Neural progenitor cell (in vitro differentiated cells): ENCODE measurements at regions not wholly inside any gene's neighbourhood (a gene's known extent, or its start where the extent isn't known, plus 50 kb on each side); places are given as distances from the start of the nearest gene placed in this dataset.

ENCODE experiments used
- DNase-seq: peaks from one replicate; pipeline ENCODE4 v3.0.0-alpha.2; 2016; ENCODE audit warnings: low spot score
- H2AFZ ChIP-seq: fragments of 200-600 bp; sonication (generic); replicated peaks from 2 replicates; pipeline ENCODE4 v1.6.1; 2016; ENCODE audit warnings: antibody characterized with exemption
- H3F3A ChIP-seq: fragments of 200-600 bp; sonication (generic); 2 replicates; pipeline ENCODE4 v1.6.1; 2016; ENCODE audit warnings: antibody characterized with exemption, low read depth
- H3K27ac ChIP-seq: fragments of 200-600 bp; sonication (generic); 2 replicates; pipeline ENCODE4 v1.5.1; 2016; ENCODE audit warnings: mild to moderate bottlenecking
- H3K27me3 ChIP-seq: fragments of 200-600 bp; sonication (generic); 2 replicates; pipeline ENCODE4 v1.6.1; 2016; ENCODE audit warnings: mild to moderate bottlenecking, moderate library complexity
- H3K36me3 ChIP-seq: fragments of 200-600 bp; sonication (generic); 2 replicates; pipeline ENCODE4 v1.5.1; 2016
- H3K4me1 ChIP-seq: fragments of 200-600 bp; sonication (generic); 2 replicates; pipeline ENCODE4 v1.6.1; 2016; ENCODE audit warnings: mixed run types
- H3K4me2 ChIP-seq: fragments of 200-600 bp; sonication (generic); 2 replicates; pipeline ENCODE4 v1.6.1; 2016
- H3K4me3 ChIP-seq: fragments of 200-600 bp; sonication (generic); 2 replicates; pipeline ENCODE4 v1.5.1; 2016
- H3K79me2 ChIP-seq: fragments of 200-600 bp; sonication (generic); 2 replicates; pipeline ENCODE4 v1.6.1; 2016; ENCODE audit warnings: low read depth
- H3K9ac ChIP-seq: fragments of 200-600 bp; sonication (generic); 2 replicates; pipeline ENCODE4 v1.6.1; 2016
- H3K9me3 ChIP-seq: fragments of 200-600 bp; sonication (generic); 2 replicates; pipeline ENCODE4 v1.5.1; 2016; ENCODE audit warnings: low read depth
- H4K20me1 ChIP-seq: fragments of 200-600 bp; sonication (generic); 2 replicates; pipeline ENCODE4 v1.6.1; 2016; ENCODE audit warnings: low read depth
- H3K27ac Mint-ChIP-seq: 3 replicates; pipeline ENCODE4 v1.8.0; 2021; ENCODE audit warnings: mixed read lengths
- H3K27me3 Mint-ChIP-seq: 2 replicates; pipeline ENCODE4 v1.8.0; 2022; ENCODE audit warnings: low read depth, mild to moderate bottlenecking, inconsistent platforms, moderate library complexity, mixed read lengths; ENCODE audit not compliant: insufficient read depth
- H3K36me3 Mint-ChIP-seq: 3 replicates; pipeline ENCODE4 v1.8.0; 2021; ENCODE audit warnings: mixed read lengths
- H3K4me1 Mint-ChIP-seq: 3 replicates; pipeline ENCODE4 v1.8.0; 2021; ENCODE audit warnings: mixed read lengths
- H3K4me3 Mint-ChIP-seq: 3 replicates; pipeline ENCODE4 v1.8.0; 2021; ENCODE audit warnings: mild to moderate bottlenecking, moderate library complexity, mixed read lengths
- H3K9me3 Mint-ChIP-seq: 3 replicates; pipeline ENCODE4 v1.8.0; 2020; ENCODE audit warnings: mixed read lengths
- CTCF ChIP-seq: fragments of 200-600 bp; sonication (generic); IDR thresholded peaks from 2 replicates; pipeline ENCODE4 v1.5.1; 2017; ENCODE audit warnings: antibody characterized with exemption, mild to moderate bottlenecking
- EZH2 ChIP-seq: fragments of 200-600 bp; sonication (generic); IDR thresholded peaks from 2 replicates; pipeline ENCODE4 v1.6.1; 2017; ENCODE audit warnings: antibody characterized with exemption, mild to moderate bottlenecking, moderate library complexity
- EZH2phosphoT487 ChIP-seq: fragments of 200-600 bp; sonication (generic); IDR thresholded peaks from 2 replicates; pipeline ENCODE4 v1.6.1; 2017; ENCODE audit warnings: antibody characterized with exemption

GRCh38 chr5:71828291-71829040 is 109.4 kb downstream of the CARTPT start:
- Histone ChIP-seq H3F3A (no peaks in the 10 kb centered on the region), H3K27ac (no peak overlapping the region), H3K4me2 (no peak overlapping the region), H4K20me1 (no peaks in the 10 kb centered on the region), H3K27me3 (no peaks in the 10 kb centered on the region), H3K4me3 (no peak overlapping the region), H3K9ac (no peak overlapping the region), H2AFZ (no peak overlapping the region), H3K36me3 (no peaks in the 10 kb centered on the region), H3K79me2 (no peaks in the 10 kb centered on the region), H3K9me3 (peaks cover 9% of the 10 kb centered on the region), H3K4me1 (no peaks in the 10 kb centered on the region)
- Mint-ChIP-seq H3K4me1 (peaks cover 3% of the 10 kb centered on the region), H3K27me3 (peaks cover 2% of the 10 kb centered on the region), H3K9me3 (peaks cover 27% of the 10 kb centered on the region), H3K36me3 (peaks cover 4% of the 10 kb centered on the region), H3K4me3 (no peak overlapping the region), H3K27ac (no peak overlapping the region)
- no peak for DNase-seq
- no peak for TF ChIP-seq EZH2
- TF ChIP-seq CTCF, result no peak
- no peak for TF ChIP-seq EZH2phosphoT487

GRCh38 chr5:71829206-71829605 is 110.1 kb downstream of the CARTPT start:
- Histone ChIP-seq H2AFZ (no peak overlapping the region), H4K20me1 (no peaks in the 10 kb centered on the region), H3K27ac (no peak overlapping the region), H3K9me3 (peaks cover 9% of the 10 kb centered on the region), H3K4me2 (no peak overlapping the region), H3F3A (no peaks in the 10 kb centered on the region), H3K36me3 (no peaks in the 10 kb centered on the region), H3K4me1 (no peaks in the 10 kb centered on the region), H3K79me2 (no peaks in the 10 kb centered on the region), H3K9ac (no peak overlapping the region), H3K4me3 (no peak overlapping the region), H3K27me3 (no peaks in the 10 kb centered on the region)
- peaks cover 4% of the 10 kb centered on the region for H3K36me3 Mint-ChIP-seq
- no peak for TF ChIP-seq EZH2
- no peak for TF ChIP-seq EZH2phosphoT487
- no peak for TF ChIP-seq CTCF
- peaks cover 3% of the 10 kb centered on the region for H3K4me1 Mint-ChIP-seq
- peaks cover 2% of the 10 kb centered on the region for H3K27me3 Mint-ChIP-seq
- no peak overlapping the region for H3K4me3 Mint-ChIP-seq
- H3K9me3 Mint-ChIP-seq, result peaks cover 27% of the 10 kb centered on the region
- DNase-seq, result no peak
- H3K27ac Mint-ChIP-seq, result no peak overlapping the region

- H3K79me2 ChIP-seq, result no peaks in the 10 kb centered on the region
- Mint-ChIP-seq H3K4me1 (peaks cover 3% of the 10 kb centered on the region), H3K9me3 (peaks cover 18% of the 10 kb centered on the region), H3K4me3 (no peak overlapping the region), H3K27ac (no peak overlapping the region), H3K36me3 (peaks cover 4% of the 10 kb centered on the region), H3K27me3 (peaks cover 2% of the 10 kb centered on the region)
- no peak overlapping the region for H3K27ac ChIP-seq
- no peaks in the 10 kb centered on the region for H3K36me3 ChIP-seq
- H3K9me3 ChIP-seq, result peaks cover 9% of the 10 kb centered on the region
- no peak overlapping the region for H3K4me3 ChIP-seq
- no peaks in the 10 kb centered on the region for H3K4me1 ChIP-seq
- H3F3A ChIP-seq, result no peaks in the 10 kb centered on the region
- H2AFZ ChIP-seq, result no peak overlapping the region
- no peaks in the 10 kb centered on the region for H3K27me3 ChIP-seq
- no peaks in the 10 kb centered on the region for H4K20me1 ChIP-seq
- H3K4me2 ChIP-seq, result no peak overlapping the region
- H3K9ac ChIP-seq, result no peak overlapping the region
- DNase-seq, result no peak
- TF ChIP-seq EZH2phosphoT487, result no peak
These were observed 111.8 kb downstream of the CARTPT start for GRCh38 chr5:71830681-71831539.
